GM13976 (cell line): ENCODE measurements at regions not wholly inside any gene's neighbourhood (a gene's known extent, or its start where the extent isn't known, plus 50 kb on each side); places are given as distances from the start of the nearest gene placed in this dataset.
"Not testable (repeated sequence)": the region's sequence is repeated elsewhere in the genome, so short reads cannot be mapped to it uniquely, and the experiment has no call there.

Experiments used
- DNase-seq: peaks from one replicate; pipeline ENCODE4 v3.0.0; 2012; ENCODE audit warnings: low spot score
- CTCF ChIP-seq: IDR thresholded peaks from 2 replicates; pipeline ENCODE4 v1.5.1; 2012; ENCODE audit warnings: borderline replicate concordance, mild to moderate bottlenecking; ENCODE audit not compliant: insufficient read depth; ENCODE audit errors: extremely low read depth, missing control alignments, control extremely low read depth
- in situ Hi-C: fragments of 300-500 bp; cut with MboI; formaldehyde crosslinking; loops from one replicate; pipeline ENCODE4 v1.12.0; 2022; ENCODE audit warnings: low sequenced_read_pairs, mixed read lengths, inconsistent platforms; ENCODE audit not compliant: unreplicated experiment

GRCh38 chr3:102374863-102375634 lies 59.8 kb upstream of the ZPLD1 start:
- in situ Hi-C loops = no loop called here
- TF ChIP-seq CTCF = no peak
- no peak for DNase-seq

GRCh38 chr3:102378216-102378615 lies 56.6 kb upstream of the ZPLD1 start:
- DNase-seq = no peak
- no peak for TF ChIP-seq CTCF
- in situ Hi-C loops = no loop called here

GRCh38 chr3:102382201-102382600 lies 52.6 kb upstream of the ZPLD1 start:
- in situ Hi-C loops = not testable (repeated sequence)

More at GRCh38 chr3:102382201-102382600, 52.6 kb upstream of the ZPLD1 start:
- DNase-seq = not testable (repeated sequence)
